COR-L47 (cell line): ENCODE measurements at regions not wholly inside any gene's neighbourhood (a gene's known extent, or its start where the extent isn't known, plus 50 kb on each side); places are given as distances from the start of the nearest gene placed in this dataset.
A peak's percentile ranks its signal among the peaks of the same experiment; 100 is the strongest.

Experiments
- DNase-seq: peaks from one replicate; lab custom pipeline; 2025; lab: John Stamatoyannopoulos, UW

DNA sequence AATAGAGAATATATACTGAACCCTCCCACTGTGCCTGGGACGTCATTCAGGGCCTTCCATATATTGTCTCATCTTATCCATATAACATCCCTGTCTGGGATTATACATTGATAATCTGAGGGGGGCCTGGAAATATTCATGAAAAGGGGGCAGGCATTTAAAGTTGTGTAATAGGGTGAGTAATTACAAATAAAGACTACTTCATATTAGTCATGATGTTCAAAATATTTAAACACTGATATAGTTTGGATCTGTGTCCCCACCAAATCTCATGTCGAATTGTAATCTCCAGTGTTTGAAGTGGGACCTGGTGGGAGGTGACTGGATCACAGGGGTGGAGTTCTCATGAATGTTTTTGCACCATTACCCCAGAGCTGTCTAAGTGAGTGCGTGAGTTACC is 97.8 kb downstream of the AQP9 start:
- no peak for DNase-seq

GRCh38 chr15:58240191-58240932 is 102.2 kb downstream of the AQP9 start:
- no peak for DNase-seq

DNA sequence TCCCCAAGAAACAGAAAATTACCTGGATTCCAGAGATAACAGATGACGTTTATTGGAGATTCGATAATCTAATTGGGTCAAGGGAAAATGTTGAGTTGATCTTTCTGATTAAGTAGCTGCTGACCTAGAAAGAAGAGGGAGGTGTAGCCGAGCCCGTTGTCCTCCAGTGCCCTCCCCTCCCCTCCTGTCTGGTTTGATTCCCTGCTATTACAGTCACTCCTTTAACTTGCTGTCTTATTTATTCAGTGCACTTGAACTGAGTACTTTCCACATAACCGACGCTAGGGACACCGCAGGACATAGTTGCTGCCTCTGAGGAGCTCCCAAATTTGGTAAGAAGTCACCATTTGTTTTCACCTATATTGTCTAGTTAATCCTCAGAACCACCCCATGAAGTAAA is 103.7 kb downstream of the AQP9 start:
- peak; percentile 34 for DNase-seq

DNA sequence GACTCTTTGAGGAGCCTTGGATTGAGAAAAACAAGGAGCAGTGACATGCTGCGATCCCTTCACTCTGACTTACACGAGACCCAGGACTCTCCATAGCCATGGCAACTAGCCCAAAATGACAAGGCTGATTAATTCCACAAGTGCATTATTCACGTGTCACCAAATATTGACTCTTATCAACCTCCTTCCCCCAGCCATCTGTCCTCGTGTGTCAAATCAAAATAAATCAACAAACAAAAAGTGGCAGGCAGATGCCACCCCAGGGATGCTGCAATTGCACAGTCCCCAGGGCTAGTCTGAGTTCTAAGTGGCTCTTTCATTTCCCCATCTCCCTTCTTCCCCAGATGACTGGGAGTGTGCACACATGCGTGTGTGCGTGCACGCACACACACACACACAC is 104.9 kb downstream of the AQP9 start:
- DNase-seq: peak; percentile 76

GRCh38 chr15:58244536-58244935 is 106.4 kb downstream of the AQP9 start:
- DNase-seq: no peak

DNA sequence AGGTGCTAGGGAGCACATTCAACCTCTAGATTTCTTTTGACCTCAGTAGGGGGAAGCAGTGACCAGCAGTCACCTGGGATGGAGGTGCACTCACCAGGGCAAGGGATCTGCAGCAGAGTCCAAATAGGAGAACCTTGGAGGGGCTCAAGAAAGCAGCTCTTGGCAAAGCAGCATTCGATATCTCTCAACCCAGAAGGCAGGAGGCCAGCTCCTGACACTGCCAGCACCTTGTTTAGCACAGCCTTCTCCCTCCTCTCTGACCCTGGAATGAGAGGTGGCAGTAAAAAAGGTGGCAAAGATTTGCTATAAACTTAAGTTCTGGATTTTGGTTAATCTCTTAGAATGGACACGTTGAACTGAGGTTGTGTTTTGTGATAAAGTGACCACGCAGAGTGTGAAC is 107.9 kb downstream of the AQP9 start:
- DNase-seq: no peak

DNA sequence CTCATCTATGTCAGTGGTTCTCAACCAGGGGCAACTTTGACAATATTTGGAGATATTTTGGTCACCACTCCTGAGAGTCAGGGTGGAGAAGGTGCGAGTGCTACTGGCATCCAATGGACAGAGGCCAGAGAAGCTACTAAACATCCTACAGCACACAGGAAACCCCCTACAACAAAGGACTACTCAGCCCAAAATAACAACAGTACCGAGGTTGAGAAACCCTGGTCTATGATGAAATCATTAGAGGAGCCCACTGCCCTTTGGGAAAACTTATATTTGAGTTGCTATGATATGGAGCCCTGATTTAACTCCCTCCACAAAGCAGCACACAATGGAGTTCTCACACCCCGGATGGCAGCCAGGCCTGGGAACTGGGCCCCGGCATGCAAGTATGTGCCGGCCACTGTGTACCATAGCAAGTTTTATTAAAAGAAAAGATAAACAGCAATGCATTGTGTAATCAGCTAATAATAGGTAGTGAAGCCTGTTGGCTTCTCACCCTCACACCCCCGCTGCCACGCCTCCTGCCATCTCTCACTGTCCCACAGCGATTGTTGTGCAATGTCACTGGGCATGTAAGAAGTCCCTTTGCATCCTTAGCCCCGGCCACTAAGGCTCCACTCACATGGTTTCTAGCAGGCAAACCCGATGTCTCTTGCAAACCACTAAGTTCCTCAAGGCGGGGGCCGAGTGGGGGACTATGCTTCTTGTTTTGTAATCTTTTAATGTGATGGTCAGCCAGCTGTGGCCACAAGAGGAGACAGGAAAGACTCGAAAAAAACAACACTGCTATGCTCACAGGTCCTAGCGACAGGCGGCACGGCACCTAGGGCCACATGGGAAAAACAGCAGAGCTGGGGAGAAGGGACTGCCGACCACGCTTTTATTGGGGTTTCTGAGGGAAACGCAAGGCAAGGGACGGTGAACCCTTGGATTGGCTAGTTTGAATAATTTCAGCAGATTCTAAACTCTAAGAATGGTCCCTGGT is 110.0 kb downstream of the AQP9 start:
- no peak for DNase-seq

DNA sequence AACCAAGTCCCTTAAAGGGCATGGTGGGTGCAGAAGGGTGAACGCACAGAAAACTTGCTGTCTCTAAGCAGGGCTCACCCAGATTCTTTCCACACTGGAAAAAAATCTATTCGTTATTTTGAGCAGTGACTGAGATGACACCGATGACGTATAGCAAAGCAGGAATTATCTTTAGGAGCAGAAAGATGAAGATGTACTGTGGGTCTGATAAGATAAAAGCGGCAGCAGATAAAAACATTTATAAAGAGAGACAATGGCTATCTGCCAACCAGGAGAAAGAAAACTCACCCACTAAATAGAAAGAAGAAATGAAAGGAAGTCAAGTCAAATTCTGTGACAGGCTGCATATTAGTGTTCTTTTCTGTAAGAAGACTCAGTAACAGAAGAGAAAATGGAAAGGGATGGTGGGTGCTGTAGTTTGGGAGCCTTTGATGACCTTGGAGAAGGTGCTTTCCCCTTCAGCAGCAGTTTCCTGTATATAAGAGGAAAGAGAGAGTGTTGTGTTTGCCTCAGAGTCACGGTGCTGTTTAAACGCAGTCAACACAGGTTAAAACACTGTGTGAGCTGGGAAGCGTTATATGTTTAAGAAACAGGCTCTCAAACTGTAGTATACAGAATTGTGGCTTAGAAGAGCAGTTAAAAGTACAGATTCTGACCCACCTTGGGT is 111.6 kb downstream of the AQP9 start:
- DNase-seq: no peak

GRCh38 chr15:58252586-58253323 is 114.6 kb downstream of the AQP9 start:
- DNase-seq: no peak

DNA sequence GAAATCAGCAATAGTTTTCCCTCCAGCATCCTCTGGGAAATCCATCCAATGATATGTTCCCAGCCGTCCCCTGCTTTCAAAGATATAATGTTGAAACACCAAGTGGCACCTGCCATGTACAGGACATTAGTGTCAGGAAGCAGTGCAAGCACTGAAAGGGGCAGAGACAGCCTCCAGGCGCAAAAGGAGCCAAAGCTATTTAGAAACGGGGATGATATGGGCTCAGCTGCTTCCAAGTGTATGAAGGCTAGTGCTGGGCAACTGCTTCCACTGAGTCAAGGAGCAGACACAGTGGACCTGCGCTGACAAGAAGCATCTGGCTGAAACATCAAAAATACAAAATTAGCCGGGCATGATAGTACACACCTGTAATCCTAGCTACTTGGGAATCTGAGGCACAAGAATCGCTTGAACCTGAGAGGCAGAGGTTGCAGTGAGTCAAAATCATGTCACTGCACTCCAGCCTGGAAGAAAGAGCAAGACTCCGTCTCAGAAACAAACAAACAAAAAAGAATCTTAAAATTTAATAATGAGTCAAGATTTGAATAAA is 119.7 kb downstream of the AQP9 start:
- no peak for DNase-seq

GRCh38 chr15:58258501-58259292 is 120.5 kb downstream of the AQP9 start:
- DNase-seq: no peak

GRCh38 chr15:58260205-58260724 is 122.1 kb downstream of the AQP9 start:
- no peak for DNase-seq

DNA sequence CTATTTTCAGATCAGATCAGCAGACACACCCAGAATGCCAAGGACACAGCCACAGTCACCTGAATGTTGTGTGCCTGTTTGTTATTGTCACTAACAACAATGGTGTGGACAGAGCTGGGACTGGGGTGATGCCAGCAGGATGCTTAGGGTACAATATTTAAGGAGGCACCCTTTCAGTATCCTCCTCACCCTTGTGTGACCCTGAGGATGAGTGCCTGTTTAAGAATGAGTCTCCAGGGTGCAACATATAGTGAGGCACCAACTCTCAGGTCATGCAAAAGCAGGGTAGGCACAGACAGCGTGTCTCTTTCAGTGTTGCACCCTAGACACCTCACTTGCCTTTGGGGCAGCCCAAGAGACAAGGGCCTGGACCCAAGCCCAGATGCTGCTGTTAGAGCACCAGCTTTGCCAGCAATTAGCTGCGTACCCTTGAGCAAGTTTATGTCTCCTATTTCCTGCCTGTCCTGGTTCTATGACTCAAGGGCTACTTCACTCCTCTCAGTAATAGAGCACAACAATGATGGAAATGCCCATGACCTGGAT is 122.6 kb downstream of the AQP9 start:
- peak; percentile 23 for DNase-seq

DNA sequence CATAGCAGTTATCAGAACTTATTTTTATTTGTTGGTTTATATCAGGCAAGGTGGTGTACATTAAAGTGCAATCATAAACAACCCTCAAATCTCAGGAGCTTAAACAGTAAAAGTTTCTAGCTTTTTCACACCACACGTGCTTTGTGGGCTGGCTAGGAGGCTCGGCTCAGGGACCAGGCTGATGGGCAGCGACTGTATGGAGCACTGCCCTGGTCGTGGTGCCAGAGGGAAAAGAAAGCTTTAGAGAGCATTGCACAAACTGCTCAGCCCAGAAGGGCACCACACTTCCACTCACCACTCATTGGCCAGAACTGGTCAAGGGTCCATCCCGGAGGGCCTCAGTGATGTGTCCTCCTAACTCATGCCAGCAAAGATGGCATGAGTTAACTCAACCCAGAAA is 123.2 kb downstream of the AQP9 start:
- no peak for DNase-seq

- DNase-seq: no peak
Measured at GRCh38 chr15:58264053-58264971, 126.1 kb downstream of the AQP9 start.

DNA sequence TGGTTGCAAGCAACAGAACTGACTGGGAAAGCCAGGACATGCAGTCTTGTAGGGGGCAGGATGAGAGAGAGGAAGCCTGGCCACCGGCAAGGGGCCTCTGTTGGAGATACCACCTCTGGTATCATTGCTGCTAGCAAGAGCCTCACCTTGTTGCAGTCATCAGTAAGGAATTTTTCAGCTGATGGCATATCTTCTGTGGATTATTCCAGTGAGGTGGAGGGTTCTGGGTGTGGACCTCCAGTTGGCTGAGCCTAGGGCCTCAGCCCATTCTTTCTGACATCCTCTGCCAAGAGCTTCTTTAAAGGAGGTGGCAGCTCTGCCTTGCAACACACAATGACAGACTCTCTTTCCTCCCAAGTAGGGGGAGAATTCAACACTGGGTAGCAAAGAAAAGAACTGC is 128.9 kb downstream of the AQP9 start:
- no peak for DNase-seq

DNA sequence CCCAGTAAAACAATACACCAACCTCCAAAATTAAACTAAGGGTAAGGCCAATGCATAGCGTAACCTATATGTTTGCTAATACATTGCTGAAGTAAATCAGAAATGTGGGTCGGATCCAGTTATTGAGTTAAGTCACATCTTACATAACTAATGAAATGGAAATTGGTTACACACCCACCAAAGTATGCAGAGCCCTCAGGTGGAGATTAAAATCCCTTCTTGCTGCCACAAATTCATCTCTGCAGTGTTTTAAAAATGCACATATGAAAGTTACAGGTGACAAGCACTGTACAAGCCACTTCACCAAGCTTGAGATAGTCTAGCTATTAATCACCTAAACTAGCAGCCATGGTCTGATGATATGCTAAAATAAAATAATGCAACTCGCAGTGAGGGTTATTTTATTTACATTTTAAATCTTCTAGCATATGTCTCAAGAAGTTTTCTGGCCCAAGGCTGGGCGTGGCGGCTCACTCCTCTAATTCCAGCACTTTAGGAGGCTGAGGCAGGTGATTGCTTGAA is 130.6 kb downstream of the AQP9 start:
- no peak for DNase-seq

DNA sequence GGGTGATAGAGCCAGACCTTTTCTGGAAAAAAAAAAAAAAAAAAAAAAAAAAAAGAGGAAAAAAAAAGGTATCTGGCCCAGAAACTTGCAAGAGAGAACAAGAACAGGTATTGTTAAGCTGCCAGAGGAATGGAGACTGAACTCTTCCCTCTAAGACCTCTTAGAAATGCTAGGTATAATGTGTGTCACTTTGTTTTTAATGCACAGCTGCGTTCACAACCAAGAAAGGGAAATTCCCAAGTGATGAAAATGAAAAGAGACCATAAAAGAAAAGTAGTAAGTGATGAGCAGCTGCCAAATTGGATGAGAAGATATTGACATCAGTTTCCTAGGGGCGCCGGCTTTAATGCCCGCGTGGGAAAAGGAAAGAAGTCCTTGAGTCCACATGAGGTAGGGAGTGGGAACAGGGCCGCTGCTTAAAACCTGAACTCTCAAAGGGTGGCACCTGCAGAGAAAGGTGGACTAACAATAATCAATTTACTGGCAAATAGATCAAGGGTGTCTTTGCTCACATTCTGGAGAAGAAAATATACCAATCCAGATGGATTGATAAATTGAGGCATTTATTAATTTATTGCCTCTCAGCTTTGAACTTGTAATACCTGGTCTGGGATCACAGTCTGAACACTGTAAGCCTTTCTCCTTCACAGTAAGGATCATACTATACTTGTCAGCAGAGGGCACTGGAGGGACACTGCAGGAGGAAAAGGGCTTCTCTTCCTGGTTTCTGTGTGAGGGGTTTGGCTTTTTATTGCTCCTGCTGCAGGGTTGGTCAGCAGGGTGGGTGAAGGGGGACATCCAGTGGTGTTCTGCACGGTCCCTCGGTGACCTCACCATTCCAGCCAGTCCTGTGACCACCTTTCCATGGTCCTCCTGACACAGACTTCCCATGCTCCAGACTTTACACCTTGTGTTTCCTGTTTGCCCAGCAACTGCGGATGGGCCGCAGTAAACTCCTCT is 131.6 kb downstream of the AQP9 start:
- peak; percentile 26 for DNase-seq
